Prostate gland (tissue), 1 donor: ENCODE measurements at regions not wholly inside any gene's neighbourhood (a gene's known extent, or its start where the extent isn't known, plus 50 kb on each side); places are given as distances from the start of the nearest gene placed in this dataset.
"Not testable (repeated sequence)": the region's sequence is repeated elsewhere in the genome, so short reads cannot be mapped to it uniquely, and the experiment has no call there.

Source experiments
- POLR2A ChIP-seq: fragments of 450-650 bp; IDR thresholded peaks from one replicate; pipeline ENCODE4 v1.6.1; 2016; ENCODE audit warnings: antibody characterized with exemption, mild to moderate bottlenecking
- POLR2AphosphoS5 ChIP-seq: sonication (generic); formaldehyde crosslinking; IDR thresholded peaks from one replicate; pipeline ENCODE4 v1.6.1; 2017; ENCODE audit warnings: antibody characterized with exemption

GRCh38 chr1:61018068-61018467, 64.3 kb upstream of the NFIA start:
- not testable (repeated sequence) for TF ChIP-seq POLR2A, POLR2AphosphoS5
